Colonic mucosa (tissue), 4 donors: ENCODE measurements at regions not wholly inside any gene's neighbourhood (a gene's known extent, or its start where the extent isn't known, plus 50 kb on each side); places are given as distances from the start of the nearest gene placed in this dataset.

Experiments
- DNase-seq: peaks from one replicate; pipeline ENCODE4 v3.0.0-alpha.2; 2020
- H3K27ac ChIP-seq: fragments of 200-600 bp; one replicate; pipeline ENCODE4 v1.8.0; 2021
- H3K27me3 ChIP-seq: fragments of 200-600 bp; one replicate; pipeline ENCODE4 v1.8.0; 2021
- H3K36me3 ChIP-seq: fragments of 200-600 bp; one replicate; pipeline ENCODE4 v1.8.0; 2021
- H3K4me1 ChIP-seq: fragments of 200-600 bp; one replicate; pipeline ENCODE4 v1.8.0; 2021; ENCODE audit warnings: mild to moderate bottlenecking
- H3K4me3 ChIP-seq: fragments of 200-600 bp; one replicate; pipeline ENCODE4 v1.8.0; 2021
- H3K9ac ChIP-seq, 2 donors: one replicate each; pipeline ENCODE4 v1.7.0; 2013; ENCODE audit warnings: control low read depth in 2 of 2, low read depth in 2 of 2, low read length in 2 of 2
- H3K9me3 ChIP-seq: fragments of 200-600 bp; one replicate; pipeline ENCODE4 v1.8.0; 2021
- intact Hi-C: fragments of 100-400 bp; cut with DNase I; formaldehyde crosslinking; loops from one replicate; pipeline ENCODE4 v1.14.1; 2022
- TF ChIP-seq, protein P1 (sequence below): fragments of 200-600 bp; IDR thresholded peaks from one replicate; pipeline ENCODE4 v1.8.0; 2022; ENCODE audit warnings: antibody characterized with exemption, mild to moderate bottlenecking
- donor health status: healthy.
- donor health status: DM: no; HTN: no; CAD: no.
- donor health status: DM: no; HTN: no; CAD: no.

DNA sequence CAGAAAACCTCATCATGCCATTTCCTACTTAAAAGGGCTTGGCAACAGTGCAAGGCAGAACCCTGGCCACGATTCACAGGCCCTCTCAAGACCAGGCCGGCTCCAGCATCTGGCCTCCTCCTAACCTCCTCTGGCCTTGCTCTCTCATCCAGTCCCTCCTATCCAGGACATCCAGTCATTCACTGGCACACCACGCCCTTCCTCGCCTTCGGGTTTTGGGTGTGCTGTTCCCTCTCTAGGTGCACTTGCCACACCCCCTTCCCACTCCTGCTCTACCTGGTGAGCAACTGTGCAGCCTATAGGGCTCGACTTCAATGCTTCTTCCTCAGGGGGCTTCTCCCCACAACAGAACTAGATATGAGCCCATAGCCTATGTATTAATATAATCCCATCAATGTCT lies 317.1 kb downstream of the ARRDC4 start:
- no peaks in the 10 kb centered on the region for H3K27me3 ChIP-seq
- H3K9me3 ChIP-seq: no peaks in the 10 kb centered on the region
- intact Hi-C loops: no loop called here
- no peak for DNase-seq
- no peaks in the 10 kb centered on the region for H3K36me3 ChIP-seq
- no peaks in the 10 kb centered on the region for H3K4me1 ChIP-seq
- TF ChIP-seq, protein P1, sequence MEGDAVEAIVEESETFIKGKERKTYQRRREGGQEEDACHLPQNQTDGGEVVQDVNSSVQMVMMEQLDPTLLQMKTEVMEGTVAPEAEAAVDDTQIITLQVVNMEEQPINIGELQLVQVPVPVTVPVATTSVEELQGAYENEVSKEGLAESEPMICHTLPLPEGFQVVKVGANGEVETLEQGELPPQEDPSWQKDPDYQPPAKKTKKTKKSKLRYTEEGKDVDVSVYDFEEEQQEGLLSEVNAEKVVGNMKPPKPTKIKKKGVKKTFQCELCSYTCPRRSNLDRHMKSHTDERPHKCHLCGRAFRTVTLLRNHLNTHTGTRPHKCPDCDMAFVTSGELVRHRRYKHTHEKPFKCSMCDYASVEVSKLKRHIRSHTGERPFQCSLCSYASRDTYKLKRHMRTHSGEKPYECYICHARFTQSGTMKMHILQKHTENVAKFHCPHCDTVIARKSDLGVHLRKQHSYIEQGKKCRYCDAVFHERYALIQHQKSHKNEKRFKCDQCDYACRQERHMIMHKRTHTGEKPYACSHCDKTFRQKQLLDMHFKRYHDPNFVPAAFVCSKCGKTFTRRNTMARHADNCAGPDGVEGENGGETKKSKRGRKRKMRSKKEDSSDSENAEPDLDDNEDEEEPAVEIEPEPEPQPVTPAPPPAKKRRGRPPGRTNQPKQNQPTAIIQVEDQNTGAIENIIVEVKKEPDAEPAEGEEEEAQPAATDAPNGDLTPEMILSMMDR: no peak
- H3K27ac ChIP-seq: no peak overlapping the region
- no peak overlapping the region for H3K4me3 ChIP-seq
- no peak overlapping the region for H3K9ac ChIP-seq

GRCh38 chr15:98280284-98280975 lies 319.9 kb downstream of the ARRDC4 start:
- Histone ChIP-seq H3K9ac (no peak overlapping the region), H3K36me3 (no peaks in the 10 kb centered on the region), H3K4me3 (no peak overlapping the region), H3K27ac (no peak overlapping the region), H3K9me3 (no peaks in the 10 kb centered on the region), H3K27me3 (no peaks in the 10 kb centered on the region), H3K4me1 (no peaks in the 10 kb centered on the region)
- TF ChIP-seq, protein P1: no peak
- intact Hi-C loops: no loop called here
- no peak for DNase-seq

DNA sequence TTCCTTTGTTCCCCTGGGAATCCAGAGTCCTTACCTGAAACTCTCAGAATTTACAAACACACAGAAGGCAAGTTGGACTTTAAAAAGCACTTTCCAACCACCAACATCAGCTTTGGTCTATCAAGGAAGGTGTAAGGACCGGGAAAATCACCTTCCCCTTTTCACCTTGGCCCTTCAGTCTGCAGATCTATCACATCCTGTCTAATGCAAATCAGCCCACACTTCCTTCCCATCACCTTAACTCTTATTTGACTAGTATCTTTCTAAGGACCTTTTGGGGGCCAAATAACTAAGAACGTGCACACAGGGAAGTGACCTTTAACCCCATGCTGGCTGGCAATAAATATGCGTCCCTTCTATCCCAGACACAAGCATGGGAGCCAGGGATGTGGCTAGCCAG lies 320.6 kb downstream of the ARRDC4 start:
- no peak overlapping the region for H3K27ac ChIP-seq
- no peak for DNase-seq
- no peaks in the 10 kb centered on the region for H3K27me3 ChIP-seq
- TF ChIP-seq, protein P1: no peak
- intact Hi-C loops: no loop called here
- no peaks in the 10 kb centered on the region for H3K4me1 ChIP-seq
- H3K4me3 ChIP-seq: no peak overlapping the region
- no peak overlapping the region for H3K9ac ChIP-seq
- H3K9me3 ChIP-seq: no peaks in the 10 kb centered on the region
- H3K36me3 ChIP-seq: no peaks in the 10 kb centered on the region

DNA sequence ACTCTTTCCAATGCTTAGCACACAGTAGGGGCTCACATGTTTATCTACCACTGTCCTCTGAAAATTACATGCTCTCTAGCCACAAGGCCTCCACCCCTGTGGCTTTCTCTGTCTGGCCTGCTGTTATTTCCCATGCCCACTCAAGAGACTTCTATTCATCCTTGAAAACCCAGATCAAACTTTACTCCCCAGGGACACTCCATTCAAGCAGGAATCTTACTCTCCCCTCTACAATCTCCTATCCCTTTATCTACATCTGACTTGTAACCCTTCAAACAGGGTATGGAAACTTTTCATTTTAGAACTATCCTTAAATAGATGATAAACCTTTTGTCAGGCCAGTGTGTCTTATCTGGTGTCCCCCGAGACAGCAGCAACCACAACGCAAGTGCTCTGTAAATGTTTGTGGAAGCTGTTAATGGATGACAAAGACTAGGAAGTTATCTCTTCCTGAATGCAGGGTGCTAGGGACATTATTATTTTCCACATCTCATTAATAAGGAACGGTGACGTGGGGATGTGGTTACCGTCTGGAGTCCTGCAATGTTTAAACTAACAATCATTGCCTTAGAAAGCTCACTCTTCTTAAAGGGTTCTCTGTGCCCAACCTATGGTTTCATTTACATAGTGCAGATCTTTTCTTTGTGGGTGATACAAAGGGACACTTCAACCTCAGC lies 322.3 kb downstream of the ARRDC4 start:
- TF ChIP-seq, protein P1: no peak
- Histone ChIP-seq H3K9me3 (no peaks in the 10 kb centered on the region), H3K27me3 (no peaks in the 10 kb centered on the region), H3K9ac (no peak overlapping the region), H3K4me1 (no peaks in the 10 kb centered on the region), H3K36me3 (no peaks in the 10 kb centered on the region), H3K27ac (no peak overlapping the region), H3K4me3 (no peak overlapping the region)
- DNase-seq: no peak
- intact Hi-C loops: no loop called here

GRCh38 chr15:98286200-98286599 lies 325.7 kb downstream of the ARRDC4 start:
- Histone ChIP-seq H3K9ac (no peak overlapping the region), H3K27me3 (no peaks in the 10 kb centered on the region), H3K4me3 (no peak overlapping the region), H3K4me1 (no peaks in the 10 kb centered on the region), H3K36me3 (no peaks in the 10 kb centered on the region), H3K27ac (no peak overlapping the region), H3K9me3 (no peaks in the 10 kb centered on the region)
- intact Hi-C loops: no loop called here
- DNase-seq: no peak
- TF ChIP-seq, protein P1: no peak
